ENCODE measurements at regions not wholly inside any gene's neighbourhood (a gene's known extent, or its start where the extent isn't known, plus 50 kb on each side); places are given as distances from the start of the nearest gene placed in this dataset.

GRCh38 chr4:167587361-167587760, 353.1 kb upstream of the SPOCK3 start:
- no peak overlapping the region for H3K27ac Mint-ChIP-seq (ENCODE audit: unreplicated experiment)
- peaks cover 5% of the 10 kb centered on the region for H3K9me3 Mint-ChIP-seq (ENCODE audit: low read depth, unreplicated experiment)
- H3K27me3 Mint-ChIP-seq (ENCODE audit: unreplicated experiment): no peaks in the 10 kb centered on the region
- no peak for TF ChIP-seq CTCF (IDR thresholded peaks at IDR 0.05; ENCODE audit: unreplicated experiment)
- DNase-seq: no peak
- no TSS peak for BruUV-seq (replicated peaks)
- no peak overlapping the region for H3K4me3 Mint-ChIP-seq (ENCODE audit: low read depth, unreplicated experiment)
- intact Hi-C loops (cut with micrococcal nuclease; ENCODE audit: unreplicated experiment): no loop called here
- H3K36me3 Mint-ChIP-seq (ENCODE audit: insufficient read depth, unreplicated experiment): no peaks in the 10 kb centered on the region
- H3K4me1 Mint-ChIP-seq (ENCODE audit: low read depth, unreplicated experiment): no peaks in the 10 kb centered on the region
- CTCF ChIA-PET: no interaction called here

- TF ChIP-seq CTCF (IDR thresholded peaks at IDR 0.05; ENCODE audit: unreplicated experiment): no peak
- Mint-ChIP-seq H3K4me1 (ENCODE audit: low read depth, unreplicated experiment) (no peaks in the 10 kb centered on the region), H3K27ac (ENCODE audit: unreplicated experiment) (no peak overlapping the region), H3K36me3 (ENCODE audit: insufficient read depth, unreplicated experiment) (no peaks in the 10 kb centered on the region), H3K4me3 (ENCODE audit: low read depth, unreplicated experiment) (no peak overlapping the region), H3K27me3 (ENCODE audit: unreplicated experiment) (no peaks in the 10 kb centered on the region), H3K9me3 (ENCODE audit: low read depth, unreplicated experiment) (no peaks in the 10 kb centered on the region)
- no peak for DNase-seq
- BruUV-seq (replicated peaks): no TSS peak
- intact Hi-C loops (cut with micrococcal nuclease; ENCODE audit: unreplicated experiment): no loop called here
- CTCF ChIA-PET: no interaction called here
Observed at GRCh38 chr4:167595898-167596297, 361.6 kb upstream of the SPOCK3 start.

- Mint-ChIP-seq H3K4me3 (ENCODE audit: low read depth, unreplicated experiment) (no peak overlapping the region), H3K9me3 (ENCODE audit: low read depth, unreplicated experiment) (no peaks in the 10 kb centered on the region), H3K27me3 (ENCODE audit: unreplicated experiment) (no peaks in the 10 kb centered on the region), H3K4me1 (ENCODE audit: low read depth, unreplicated experiment) (no peaks in the 10 kb centered on the region), H3K27ac (ENCODE audit: unreplicated experiment) (no peak overlapping the region), H3K36me3 (ENCODE audit: insufficient read depth, unreplicated experiment) (no peaks in the 10 kb centered on the region)
- no peak for DNase-seq
- intact Hi-C loops (cut with micrococcal nuclease; ENCODE audit: unreplicated experiment): no loop called here
- CTCF ChIA-PET: interaction anchor here (0.7 kb wide), 1 partner anchor 11 kb away, joined by 4 read pairs; no protein-coding TSS in a partner anchor
- BruUV-seq (replicated peaks): no TSS peak
- no peak for TF ChIP-seq CTCF (IDR thresholded peaks at IDR 0.05; ENCODE audit: unreplicated experiment)
Observed at GRCh38 chr4:167602157-167602556, 367.9 kb upstream of the SPOCK3 start.

GRCh38 chr4:167606551-167606950, 372.3 kb upstream of the SPOCK3 start:
- peaks cover 2% of the 10 kb centered on the region for H3K9me3 Mint-ChIP-seq (ENCODE audit: low read depth, unreplicated experiment)
- H3K27me3 Mint-ChIP-seq (ENCODE audit: unreplicated experiment): no peaks in the 10 kb centered on the region
- DNase-seq: no peak
- CTCF ChIA-PET: no interaction called here
- H3K36me3 Mint-ChIP-seq (ENCODE audit: insufficient read depth, unreplicated experiment): no peaks in the 10 kb centered on the region
- no peaks in the 10 kb centered on the region for H3K4me1 Mint-ChIP-seq (ENCODE audit: low read depth, unreplicated experiment)
- H3K27ac Mint-ChIP-seq (ENCODE audit: unreplicated experiment): no peak overlapping the region
- no TSS peak for BruUV-seq (replicated peaks)
- no peak for TF ChIP-seq CTCF (IDR thresholded peaks at IDR 0.05; ENCODE audit: unreplicated experiment)
- no peak overlapping the region for H3K4me3 Mint-ChIP-seq (ENCODE audit: low read depth, unreplicated experiment)
- intact Hi-C loops (cut with micrococcal nuclease; ENCODE audit: unreplicated experiment): no loop called here

- no peaks in the 10 kb centered on the region for H3K4me1 Mint-ChIP-seq (ENCODE audit: low read depth, unreplicated experiment)
- CTCF ChIA-PET: no interaction called here
- intact Hi-C loops (cut with micrococcal nuclease; ENCODE audit: unreplicated experiment): no loop called here
- no TSS peak for BruUV-seq (replicated peaks)
- no peaks in the 10 kb centered on the region for H3K36me3 Mint-ChIP-seq (ENCODE audit: insufficient read depth, unreplicated experiment)
- H3K27ac Mint-ChIP-seq (ENCODE audit: unreplicated experiment): no peak overlapping the region
- H3K4me3 Mint-ChIP-seq (ENCODE audit: low read depth, unreplicated experiment): no peak overlapping the region
- TF ChIP-seq CTCF (IDR thresholded peaks at IDR 0.05; ENCODE audit: unreplicated experiment): no peak
- DNase-seq: no peak
- no peaks in the 10 kb centered on the region for H3K27me3 Mint-ChIP-seq (ENCODE audit: unreplicated experiment)
- no peaks in the 10 kb centered on the region for H3K9me3 Mint-ChIP-seq (ENCODE audit: low read depth, unreplicated experiment)
Observed at GRCh38 chr4:167613381-167613780, 379.1 kb upstream of the SPOCK3 start.

All from Calu3 (cell line).